ENCODE measurements at regions not wholly inside any gene's neighbourhood (a gene's known extent, or its start where the extent isn't known, plus 50 kb on each side); places are given as distances from the start of the nearest gene placed in this dataset.

DNA sequence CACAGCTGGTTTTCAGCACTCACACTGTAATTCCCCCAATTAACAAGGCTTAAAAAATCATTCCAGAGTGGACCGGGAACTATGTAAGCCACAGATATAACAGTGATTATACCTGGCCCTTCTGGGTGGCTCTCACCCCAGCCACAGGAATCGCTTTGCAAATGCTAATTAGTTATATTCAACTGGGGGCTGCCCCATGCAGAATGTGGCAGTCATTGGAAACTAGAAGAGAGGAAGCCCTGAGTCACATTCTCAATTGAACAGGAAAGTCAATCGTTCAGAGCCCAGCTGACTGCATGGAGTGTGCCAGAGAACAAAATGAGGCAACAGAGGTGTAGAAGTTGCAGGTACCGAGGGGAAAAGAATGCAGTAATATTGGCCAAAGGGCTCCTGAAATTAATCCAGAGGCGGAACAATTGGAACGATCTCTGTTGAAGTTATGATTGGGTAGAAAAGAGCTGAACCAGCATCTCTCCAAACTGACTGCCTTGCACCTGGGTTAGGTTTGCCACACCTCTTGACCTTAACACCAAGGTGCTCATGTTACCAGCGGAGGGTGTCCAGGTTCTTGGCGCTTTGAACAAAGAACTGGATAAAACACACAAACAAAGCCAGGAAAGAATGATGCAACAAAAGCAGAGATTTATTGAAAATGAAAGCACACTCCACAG lies 909.7 kb upstream of the AUTS2 start:
- H3K27me3 ChIP-seq (ENCODE audit: control insufficient read depth, low read length): no peaks in the 10 kb centered on the region
- TF ChIP-seq, protein P1, sequence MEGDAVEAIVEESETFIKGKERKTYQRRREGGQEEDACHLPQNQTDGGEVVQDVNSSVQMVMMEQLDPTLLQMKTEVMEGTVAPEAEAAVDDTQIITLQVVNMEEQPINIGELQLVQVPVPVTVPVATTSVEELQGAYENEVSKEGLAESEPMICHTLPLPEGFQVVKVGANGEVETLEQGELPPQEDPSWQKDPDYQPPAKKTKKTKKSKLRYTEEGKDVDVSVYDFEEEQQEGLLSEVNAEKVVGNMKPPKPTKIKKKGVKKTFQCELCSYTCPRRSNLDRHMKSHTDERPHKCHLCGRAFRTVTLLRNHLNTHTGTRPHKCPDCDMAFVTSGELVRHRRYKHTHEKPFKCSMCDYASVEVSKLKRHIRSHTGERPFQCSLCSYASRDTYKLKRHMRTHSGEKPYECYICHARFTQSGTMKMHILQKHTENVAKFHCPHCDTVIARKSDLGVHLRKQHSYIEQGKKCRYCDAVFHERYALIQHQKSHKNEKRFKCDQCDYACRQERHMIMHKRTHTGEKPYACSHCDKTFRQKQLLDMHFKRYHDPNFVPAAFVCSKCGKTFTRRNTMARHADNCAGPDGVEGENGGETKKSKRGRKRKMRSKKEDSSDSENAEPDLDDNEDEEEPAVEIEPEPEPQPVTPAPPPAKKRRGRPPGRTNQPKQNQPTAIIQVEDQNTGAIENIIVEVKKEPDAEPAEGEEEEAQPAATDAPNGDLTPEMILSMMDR (IDR thresholded peaks at IDR 0.05; ENCODE audit: low read depth, low read length, poor library complexity, severe bottlenecking): no peak
- TF ChIP-seq EZH2phosphoT487 (IDR thresholded peaks at IDR 0.05; ENCODE audit: borderline replicate concordance, low read length): no peak
- no peak overlapping the region for H3K4me2 ChIP-seq (ENCODE audit: low read length)
- H4K20me1 ChIP-seq (ENCODE audit: control insufficient read depth, insufficient read depth, low read depth, low read length): no peaks in the 10 kb centered on the region
- H3K4me1 ChIP-seq (ENCODE audit: control insufficient read depth, low read length): no peaks in the 10 kb centered on the region
- no peak overlapping the region for H3K4me3 ChIP-seq (ENCODE audit: low read length)
- no peaks in the 10 kb centered on the region for H3K36me3 ChIP-seq (ENCODE audit: control insufficient read depth, low read length)
- no peaks in the 10 kb centered on the region for H3K79me2 ChIP-seq (ENCODE audit: control insufficient read depth, low read length)
- H3K9me2 ChIP-seq (replicated peaks; ENCODE audit: control insufficient read depth, low read length): no peaks in the 10 kb centered on the region
- H3K9me3 ChIP-seq (ENCODE audit: control insufficient read depth, insufficient read depth, low read length): peaks cover 4% of the 10 kb centered on the region; the same call in 1 of the 2 replicates
- no peaks in the 10 kb centered on the region for H3F3A ChIP-seq (ENCODE audit: control insufficient read depth, insufficient read depth)
- no peak overlapping the region for H3K27ac ChIP-seq (ENCODE audit: low read depth, low read length)

DNA sequence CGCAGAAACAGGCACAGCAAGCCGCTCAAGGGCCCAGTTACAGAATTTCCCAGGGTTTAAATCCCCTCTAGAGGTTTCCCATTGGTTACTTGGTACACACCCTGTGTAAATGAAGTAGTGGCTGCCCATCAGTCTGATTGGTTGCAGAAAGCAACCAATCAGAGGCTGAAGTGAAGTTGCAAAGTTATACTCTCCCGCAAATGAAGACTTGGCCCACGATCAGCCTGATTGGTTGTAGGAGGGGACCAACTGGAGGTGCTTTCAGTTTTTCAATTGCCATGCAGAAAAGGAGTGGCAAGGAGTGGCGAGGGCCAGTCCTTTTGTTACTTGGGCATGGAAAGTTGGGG lies 909.2 kb upstream of the AUTS2 start:
- Histone ChIP-seq H3K4me3 (ENCODE audit: low read length) (no peak overlapping the region), H3F3A (ENCODE audit: control insufficient read depth, insufficient read depth) (no peaks in the 10 kb centered on the region), H3K9me3 (ENCODE audit: control insufficient read depth, insufficient read depth, low read length) (peaks cover 4% of the 10 kb centered on the region; the same call in 1 of the 2 replicates), H4K20me1 (ENCODE audit: control insufficient read depth, insufficient read depth, low read depth, low read length) (no peaks in the 10 kb centered on the region), H3K27me3 (ENCODE audit: control insufficient read depth, low read length) (no peaks in the 10 kb centered on the region), H3K4me2 (ENCODE audit: low read length) (no peak overlapping the region), H3K9me2 (replicated peaks; ENCODE audit: control insufficient read depth, low read length) (no peaks in the 10 kb centered on the region), H3K36me3 (ENCODE audit: control insufficient read depth, low read length) (no peaks in the 10 kb centered on the region), H3K27ac (ENCODE audit: low read depth, low read length) (no peak overlapping the region), H3K79me2 (ENCODE audit: control insufficient read depth, low read length) (no peaks in the 10 kb centered on the region), H3K4me1 (ENCODE audit: control insufficient read depth, low read length) (no peaks in the 10 kb centered on the region)
- TF ChIP-seq, protein P1 (IDR thresholded peaks at IDR 0.05; ENCODE audit: low read depth, low read length, poor library complexity, severe bottlenecking): no peak
- TF ChIP-seq EZH2phosphoT487 (IDR thresholded peaks at IDR 0.05; ENCODE audit: borderline replicate concordance, low read length): no peak

DNA sequence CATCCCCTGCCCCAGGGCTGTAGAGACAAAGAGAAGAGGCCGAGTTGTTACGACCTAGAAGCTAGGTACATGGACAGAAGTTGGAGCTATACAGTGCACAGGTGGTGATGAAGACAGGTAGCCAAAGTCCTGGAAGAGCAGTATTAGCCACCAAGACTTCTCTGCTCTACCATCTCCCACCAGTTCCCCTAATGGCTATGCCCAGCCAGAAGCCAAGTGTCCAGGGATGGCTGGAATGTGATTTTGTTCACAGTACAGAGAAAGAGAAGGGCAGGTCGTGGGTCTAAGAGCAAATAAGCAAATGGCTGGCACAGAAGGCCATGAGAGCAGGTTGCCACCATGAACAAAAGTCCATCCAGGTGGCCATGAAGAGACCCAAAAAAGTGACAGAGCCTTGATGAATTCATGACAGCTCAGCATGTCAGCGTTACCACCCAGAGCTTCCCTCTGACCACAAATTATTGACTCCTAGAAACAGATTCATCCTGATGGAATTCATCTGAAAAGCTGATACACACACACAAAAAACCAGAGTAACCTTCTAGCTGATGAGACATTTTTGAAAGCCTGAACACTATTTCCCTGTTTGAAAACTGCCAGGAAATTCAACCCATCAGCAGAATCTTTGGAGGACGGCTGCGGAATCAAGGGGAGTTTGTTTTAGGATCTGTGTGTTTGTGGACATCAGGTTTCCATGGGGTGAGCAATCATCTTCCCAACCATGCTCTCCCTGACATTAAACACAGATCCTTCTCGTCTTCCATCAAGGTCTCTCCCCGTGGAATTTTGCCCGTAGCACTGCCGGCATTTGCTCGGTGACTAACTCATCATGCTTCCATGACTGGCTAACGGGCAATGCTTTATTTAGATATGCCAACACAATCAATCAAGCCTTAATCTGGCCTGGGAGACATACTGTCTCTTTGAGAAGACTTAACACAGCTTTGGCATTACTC lies 906.7 kb upstream of the AUTS2 start:
- Histone ChIP-seq H3K27ac (ENCODE audit: low read depth, low read length) (no peak overlapping the region), H3K36me3 (ENCODE audit: control insufficient read depth, low read length) (no peaks in the 10 kb centered on the region), H3K4me2 (ENCODE audit: low read length) (no peak overlapping the region), H3K4me1 (ENCODE audit: control insufficient read depth, low read length) (no peaks in the 10 kb centered on the region), H3K4me3 (ENCODE audit: low read length) (no peak overlapping the region), H3K9me2 (replicated peaks; ENCODE audit: control insufficient read depth, low read length) (no peaks in the 10 kb centered on the region; the same call in 1 of the 2 replicates), H3K27me3 (ENCODE audit: control insufficient read depth, low read length) (no peaks in the 10 kb centered on the region), H4K20me1 (ENCODE audit: control insufficient read depth, insufficient read depth, low read depth, low read length) (no peaks in the 10 kb centered on the region), H3F3A (ENCODE audit: control insufficient read depth, insufficient read depth) (no peaks in the 10 kb centered on the region), H3K79me2 (ENCODE audit: control insufficient read depth, low read length) (no peaks in the 10 kb centered on the region), H3K9me3 (ENCODE audit: control insufficient read depth, insufficient read depth, low read length) (no peaks in the 10 kb centered on the region)
- TF ChIP-seq, protein P1 (IDR thresholded peaks at IDR 0.05; ENCODE audit: low read depth, low read length, poor library complexity, severe bottlenecking): no peak
- no peak for TF ChIP-seq EZH2phosphoT487 (IDR thresholded peaks at IDR 0.05; ENCODE audit: borderline replicate concordance, low read length)

All from DOHH2 (cell line).